MM.1S (cell line): ENCODE measurements at regions not wholly inside any gene's neighbourhood (a gene's known extent, or its start where the extent isn't known, plus 50 kb on each side); places are given as distances from the start of the nearest gene placed in this dataset.

Experiments used
- EZH2phosphoT487 ChIP-seq: fragments of 300-600 bp; sonication (generic); IDR thresholded peaks from 2 replicates; pipeline ENCODE4 v1.6.1; 2018; ENCODE audit warnings: antibody characterized with exemption, low read length
- TF ChIP-seq, protein P1 (sequence below): fragments of 300-600 bp; sonication (generic); IDR thresholded peaks from 2 replicates; pipeline ENCODE4 v1.5.1; 2016; ENCODE audit warnings: antibody characterized with exemption, low read length, mixed read lengths

- TF ChIP-seq, protein P1, sequence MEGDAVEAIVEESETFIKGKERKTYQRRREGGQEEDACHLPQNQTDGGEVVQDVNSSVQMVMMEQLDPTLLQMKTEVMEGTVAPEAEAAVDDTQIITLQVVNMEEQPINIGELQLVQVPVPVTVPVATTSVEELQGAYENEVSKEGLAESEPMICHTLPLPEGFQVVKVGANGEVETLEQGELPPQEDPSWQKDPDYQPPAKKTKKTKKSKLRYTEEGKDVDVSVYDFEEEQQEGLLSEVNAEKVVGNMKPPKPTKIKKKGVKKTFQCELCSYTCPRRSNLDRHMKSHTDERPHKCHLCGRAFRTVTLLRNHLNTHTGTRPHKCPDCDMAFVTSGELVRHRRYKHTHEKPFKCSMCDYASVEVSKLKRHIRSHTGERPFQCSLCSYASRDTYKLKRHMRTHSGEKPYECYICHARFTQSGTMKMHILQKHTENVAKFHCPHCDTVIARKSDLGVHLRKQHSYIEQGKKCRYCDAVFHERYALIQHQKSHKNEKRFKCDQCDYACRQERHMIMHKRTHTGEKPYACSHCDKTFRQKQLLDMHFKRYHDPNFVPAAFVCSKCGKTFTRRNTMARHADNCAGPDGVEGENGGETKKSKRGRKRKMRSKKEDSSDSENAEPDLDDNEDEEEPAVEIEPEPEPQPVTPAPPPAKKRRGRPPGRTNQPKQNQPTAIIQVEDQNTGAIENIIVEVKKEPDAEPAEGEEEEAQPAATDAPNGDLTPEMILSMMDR: no peak
- no peak for TF ChIP-seq EZH2phosphoT487
Observed at GRCh38 chr4:25487155-25487554, 110.1 kb downstream of the ANAPC4 start.
